Activated naive CD4-positive, alpha-beta T cell treated with anti-CD3 and anti-CD28 coated beads for 36 hours (primary cell): ENCODE measurements at regions not wholly inside any gene's neighbourhood (a gene's known extent, or its start where the extent isn't known, plus 50 kb on each side); places are given as distances from the start of the nearest gene placed in this dataset.

Experiments used
- CTCF ChIA-PET: fragments of 350-600 bp; sonication (Branson Sonifier 250); formaldehyde crosslinking; loops from one replicate; lab custom pipeline; 2021; ENCODE audit warnings: antibody characterized with exemption; lab: Charles Lee
- DNase-seq: peaks from one replicate; pipeline ENCODE4 v3.0.0-alpha.2; 2020
- H3K27ac Mint-ChIP-seq: one replicate; pipeline ENCODE4 v1.8.0; 2021; ENCODE audit warnings: mild to moderate bottlenecking, mixed read lengths
- H3K27me3 Mint-ChIP-seq: one replicate; pipeline ENCODE4 v1.8.0; 2021; ENCODE audit warnings: low read depth, mixed read lengths
- H3K36me3 Mint-ChIP-seq: one replicate; pipeline ENCODE4 v1.8.0; 2021; ENCODE audit warnings: low read depth, mixed read lengths
- H3K4me1 Mint-ChIP-seq: one replicate; pipeline ENCODE4 v1.8.0; 2021; ENCODE audit warnings: low read depth, mixed read lengths
- H3K4me3 Mint-ChIP-seq: one replicate; pipeline ENCODE4 v1.8.0; 2021; ENCODE audit warnings: mild to moderate bottlenecking, moderate library complexity, mixed read lengths
- H3K9me3 Mint-ChIP-seq: one replicate; pipeline ENCODE4 v1.8.0; 2021; ENCODE audit warnings: mixed read lengths
- intact Hi-C: fragments of 100-400 bp; cut with micrococcal nuclease; formaldehyde crosslinking; loops from one replicate; pipeline ENCODE4 v1.15.1; 2023

DNA sequence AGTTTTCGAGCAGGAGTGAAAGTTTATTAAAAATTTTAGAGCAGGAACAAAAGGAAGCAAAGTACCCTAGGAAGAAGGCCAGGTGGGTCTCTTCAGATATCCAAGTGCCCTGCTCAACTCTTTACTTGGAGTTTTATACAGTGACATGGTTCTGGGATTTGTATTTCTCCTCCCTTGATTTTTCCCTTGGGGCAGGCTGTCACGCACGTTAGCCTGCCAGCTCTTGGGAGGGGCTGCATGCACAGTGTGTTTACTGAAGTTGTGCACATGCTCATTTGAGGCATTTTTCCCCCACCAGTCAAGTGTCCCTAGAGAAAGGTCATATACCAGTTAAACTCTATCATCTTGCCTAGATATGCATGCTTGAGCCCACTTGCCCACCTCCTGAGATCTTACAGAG, 102.5 kb upstream of the GABRA2 start:
- Mint-ChIP-seq H3K27me3 (no peaks in the 10 kb centered on the region), H3K36me3 (no peaks in the 10 kb centered on the region), H3K27ac (no peak overlapping the region), H3K4me1 (no peaks in the 10 kb centered on the region), H3K9me3 (peaks cover 3% of the 10 kb centered on the region), H3K4me3 (no peak overlapping the region)
- no peak for DNase-seq
- intact Hi-C loops = loop anchor here (10.0 kb wide), 1 partner anchor 62 kb away; no protein-coding TSS in a partner anchor
- CTCF ChIA-PET = no interaction called here

DNA sequence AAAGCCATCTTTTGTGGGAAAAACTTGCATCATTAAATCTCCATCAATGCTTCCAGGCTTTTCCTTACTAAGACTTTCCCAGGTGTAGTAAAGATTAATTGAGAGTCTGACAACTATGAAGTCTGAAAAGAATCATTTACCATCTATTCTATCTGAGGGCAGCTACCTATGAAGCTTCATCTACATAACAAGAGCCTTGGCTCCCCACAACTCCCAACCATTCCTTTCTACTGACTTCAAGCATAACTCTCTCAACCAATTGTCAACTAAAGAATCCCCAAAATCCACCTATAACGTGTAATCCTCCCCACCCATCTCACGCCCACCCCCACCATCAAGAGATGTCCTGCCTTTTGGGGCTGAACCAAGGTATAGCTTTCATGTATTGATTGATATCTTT, 101.5 kb upstream of the GABRA2 start:
- DNase-seq = no peak
- H3K36me3 Mint-ChIP-seq = no peaks in the 10 kb centered on the region
- peaks cover 3% of the 10 kb centered on the region for H3K9me3 Mint-ChIP-seq
- H3K27me3 Mint-ChIP-seq = no peaks in the 10 kb centered on the region
- no peak overlapping the region for H3K4me3 Mint-ChIP-seq
- H3K27ac Mint-ChIP-seq = no peak overlapping the region
- intact Hi-C loops = loop anchor here (10.0 kb wide), 1 partner anchor 63 kb away; no protein-coding TSS in a partner anchor
- H3K4me1 Mint-ChIP-seq = no peaks in the 10 kb centered on the region
- CTCF ChIA-PET = no interaction called here

DNA sequence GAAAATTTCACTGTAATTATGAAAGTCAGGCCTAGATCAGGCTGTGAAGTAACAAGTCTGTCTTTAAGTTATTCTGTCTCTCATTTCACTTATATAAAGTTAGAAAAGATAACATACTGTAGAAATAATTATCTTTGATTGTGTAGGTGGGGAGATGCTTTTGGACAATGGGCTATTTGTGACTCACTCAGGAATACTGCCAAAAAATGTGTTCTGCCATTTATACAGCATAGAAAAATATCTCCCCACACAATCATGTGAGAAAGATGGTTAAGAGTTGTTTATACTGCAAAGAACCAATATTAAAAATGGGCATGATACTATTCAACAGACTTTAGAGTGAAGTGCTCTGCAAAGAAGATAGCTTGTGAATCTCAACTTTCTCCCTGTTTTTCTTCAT, 95.0 kb upstream of the GABRA2 start:
- Mint-ChIP-seq H3K36me3 (no peaks in the 10 kb centered on the region), H3K4me3 (no peak overlapping the region), H3K9me3 (no peaks in the 10 kb centered on the region), H3K4me1 (no peaks in the 10 kb centered on the region), H3K27ac (no peak overlapping the region), H3K27me3 (no peaks in the 10 kb centered on the region)
- CTCF ChIA-PET = no interaction called here
- intact Hi-C loops = no loop called here
- no peak for DNase-seq

DNA sequence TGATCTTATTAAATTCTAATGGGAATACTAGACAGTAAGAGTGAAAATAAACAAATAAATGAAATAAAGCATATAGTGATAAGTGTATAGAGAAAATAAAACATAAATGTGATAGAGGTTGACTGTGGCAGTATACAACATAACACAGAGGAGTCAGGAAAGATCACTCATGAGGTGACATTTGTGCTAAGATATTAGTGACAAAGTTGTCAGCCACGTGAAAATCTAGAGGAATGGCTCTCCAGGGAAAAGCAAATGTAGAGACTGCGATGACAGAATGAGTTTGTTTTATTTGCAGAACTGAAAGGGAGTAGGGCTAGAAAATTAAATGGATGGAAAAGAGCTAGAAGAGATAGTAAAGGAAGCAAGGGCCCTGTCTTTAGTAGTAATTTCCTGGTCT, 72.8 kb upstream of the GABRA2 start:
- CTCF ChIA-PET = no interaction called here
- intact Hi-C loops = no loop called here
- no peaks in the 10 kb centered on the region for H3K4me1 Mint-ChIP-seq
- H3K4me3 Mint-ChIP-seq = no peak overlapping the region
- no peak for DNase-seq
- H3K9me3 Mint-ChIP-seq = peaks cover 9% of the 10 kb centered on the region
- H3K27me3 Mint-ChIP-seq = no peaks in the 10 kb centered on the region
- H3K36me3 Mint-ChIP-seq = no peaks in the 10 kb centered on the region
- H3K27ac Mint-ChIP-seq = no peak overlapping the region

DNA sequence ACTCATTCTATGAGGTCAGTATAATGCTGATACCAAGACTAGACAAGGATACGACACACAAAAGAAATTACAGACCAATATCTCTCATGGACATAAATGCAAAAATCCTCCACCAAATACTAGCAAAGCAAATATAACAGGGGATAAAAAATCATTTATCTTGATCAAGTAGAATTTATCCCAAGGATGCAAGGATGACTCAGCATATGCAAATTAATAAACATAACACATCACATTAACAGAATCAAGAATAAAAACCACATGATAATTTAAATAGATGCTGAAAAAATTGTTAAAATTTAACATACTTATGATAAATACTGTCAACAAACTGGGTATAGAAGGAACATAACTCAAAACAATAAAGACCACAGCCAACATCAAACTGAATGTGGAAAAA, 69.4 kb upstream of the GABRA2 start:
- Mint-ChIP-seq H3K27me3 (no peaks in the 10 kb centered on the region), H3K4me1 (no peaks in the 10 kb centered on the region), H3K36me3 (no peaks in the 10 kb centered on the region), H3K4me3 (no peak overlapping the region), H3K9me3 (peaks cover 13% of the 10 kb centered on the region), H3K27ac (no peak overlapping the region)
- CTCF ChIA-PET = no interaction called here
- no peak for DNase-seq
- intact Hi-C loops = no loop called here

DNA sequence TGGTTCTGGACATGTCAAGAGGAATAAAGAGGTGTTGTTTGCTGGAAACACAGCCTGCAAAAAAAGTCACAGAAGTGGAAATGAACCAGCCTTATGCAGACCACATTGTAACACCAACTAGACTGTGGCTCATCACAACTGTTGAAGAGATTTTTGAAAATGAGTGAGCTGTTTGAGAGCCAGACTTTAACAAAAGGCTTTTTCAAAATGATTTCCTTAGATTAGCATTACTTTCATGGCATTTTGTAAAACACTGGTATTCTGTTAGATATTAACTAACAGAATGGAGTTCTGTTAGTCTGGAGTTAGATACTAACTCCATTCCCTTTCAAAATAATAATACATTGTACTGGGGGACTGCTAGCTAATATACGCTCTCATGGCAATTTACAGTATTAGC, 60.6 kb upstream of the GABRA2 start:
- H3K4me1 Mint-ChIP-seq = no peaks in the 10 kb centered on the region
- H3K27ac Mint-ChIP-seq = no peak overlapping the region
- H3K27me3 Mint-ChIP-seq = no peaks in the 10 kb centered on the region
- H3K4me3 Mint-ChIP-seq = no peak overlapping the region
- intact Hi-C loops = no loop called here
- no peak for DNase-seq
- peaks cover 8% of the 10 kb centered on the region for H3K9me3 Mint-ChIP-seq
- no peaks in the 10 kb centered on the region for H3K36me3 Mint-ChIP-seq
- CTCF ChIA-PET = interaction anchor here (0.6 kb wide), 1 partner anchor 55 kb away, joined by 3 read pairs; no protein-coding TSS in a partner anchor

DNA sequence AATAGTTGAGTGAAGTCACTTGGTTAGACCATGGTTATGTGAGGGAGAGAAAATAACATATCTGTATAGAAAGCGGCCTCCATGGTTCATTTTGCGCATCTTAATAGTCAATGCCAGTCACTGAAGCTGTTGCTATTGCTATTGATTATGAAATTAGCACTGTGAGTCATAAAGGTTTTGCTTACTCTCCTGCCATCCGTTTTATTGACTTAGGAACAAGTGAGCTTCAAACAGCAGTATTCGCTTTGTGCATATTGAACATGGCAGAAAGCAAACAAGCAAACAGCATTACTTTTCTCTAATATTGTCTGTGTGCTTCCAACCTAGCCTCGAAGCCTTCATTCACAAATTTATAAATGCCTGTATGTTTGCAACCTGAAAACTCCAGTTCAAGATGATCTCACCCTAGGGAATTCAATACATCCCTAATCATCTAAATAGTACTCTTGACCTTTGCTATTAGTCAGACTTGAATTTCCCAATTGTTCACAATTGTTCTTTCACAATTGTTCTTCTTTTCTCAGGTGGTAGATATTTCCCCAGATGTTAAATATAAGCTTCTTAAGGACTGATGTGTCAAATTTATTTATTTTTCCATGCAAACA, 55.9 kb upstream of the GABRA2 start:
- no peak for DNase-seq
- H3K27me3 Mint-ChIP-seq = no peaks in the 10 kb centered on the region
- no peak overlapping the region for H3K27ac Mint-ChIP-seq
- H3K9me3 Mint-ChIP-seq = peaks cover 3% of the 10 kb centered on the region
- no peak overlapping the region for H3K4me3 Mint-ChIP-seq
- intact Hi-C loops = no loop called here
- H3K36me3 Mint-ChIP-seq = no peaks in the 10 kb centered on the region
- CTCF ChIA-PET = no interaction called here
- H3K4me1 Mint-ChIP-seq = no peaks in the 10 kb centered on the region

DNA sequence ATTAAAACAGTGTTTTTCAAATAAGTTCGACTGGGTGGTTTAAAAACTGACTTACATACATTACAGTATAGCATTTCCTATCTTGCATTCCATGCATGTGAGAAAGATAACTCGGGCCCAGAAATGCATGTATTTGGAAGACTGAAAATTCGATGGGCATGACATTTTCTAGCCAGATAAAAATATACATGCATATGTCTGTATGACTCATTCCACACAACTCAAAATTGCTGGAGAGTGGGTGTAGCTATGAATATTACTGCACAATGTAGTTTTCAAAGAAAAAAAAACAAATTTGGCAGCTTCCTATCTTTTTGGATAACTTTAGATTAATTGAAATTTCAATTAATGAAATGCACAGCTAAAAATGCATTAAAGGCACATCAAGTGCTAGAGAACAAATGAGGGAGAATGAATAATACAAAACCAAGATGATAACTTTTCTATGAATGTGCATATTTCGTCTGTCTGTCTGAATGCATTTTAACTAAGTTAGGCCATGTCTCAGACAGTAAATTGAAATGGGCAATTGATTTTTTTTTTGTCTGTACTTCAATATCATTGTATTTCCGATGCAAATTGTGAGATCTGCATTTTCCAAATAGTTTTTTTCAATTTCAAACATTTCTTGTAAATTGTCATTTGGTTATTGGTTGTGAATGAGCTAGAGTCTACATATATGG, 54.5 kb upstream of the GABRA2 start:
- DNase-seq = no peak
- Mint-ChIP-seq H3K4me3 (no peak overlapping the region), H3K27ac (no peak overlapping the region), H3K36me3 (no peaks in the 10 kb centered on the region), H3K27me3 (no peaks in the 10 kb centered on the region), H3K4me1 (no peaks in the 10 kb centered on the region), H3K9me3 (peaks cover 3% of the 10 kb centered on the region)
- intact Hi-C loops = no loop called here
- CTCF ChIA-PET = no interaction called here

DNA sequence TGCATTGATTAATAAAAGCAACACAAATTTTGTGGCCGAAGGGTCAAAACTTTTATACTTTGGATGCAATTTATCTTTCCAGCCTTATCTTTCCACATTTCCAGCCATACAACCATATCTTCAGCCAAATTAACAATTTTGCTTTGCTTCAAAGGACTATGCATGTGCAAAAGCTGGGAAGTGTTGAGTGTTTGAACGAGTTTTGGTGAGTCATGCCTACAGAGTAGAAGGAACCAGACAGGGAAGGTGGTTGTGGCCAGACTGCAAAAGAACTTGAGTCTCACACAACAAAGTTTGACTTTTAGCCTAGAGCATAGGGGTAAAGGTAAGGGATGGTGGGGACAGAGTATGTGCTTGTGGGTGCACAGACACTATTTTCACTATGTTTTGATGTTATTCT, 53.0 kb upstream of the GABRA2 start:
- Mint-ChIP-seq H3K27ac (no peak overlapping the region), H3K27me3 (no peaks in the 10 kb centered on the region), H3K4me1 (no peaks in the 10 kb centered on the region), H3K36me3 (no peaks in the 10 kb centered on the region), H3K9me3 (peaks cover 8% of the 10 kb centered on the region), H3K4me3 (no peak overlapping the region)
- CTCF ChIA-PET = no interaction called here
- DNase-seq = no peak
- intact Hi-C loops = no loop called here

DNA sequence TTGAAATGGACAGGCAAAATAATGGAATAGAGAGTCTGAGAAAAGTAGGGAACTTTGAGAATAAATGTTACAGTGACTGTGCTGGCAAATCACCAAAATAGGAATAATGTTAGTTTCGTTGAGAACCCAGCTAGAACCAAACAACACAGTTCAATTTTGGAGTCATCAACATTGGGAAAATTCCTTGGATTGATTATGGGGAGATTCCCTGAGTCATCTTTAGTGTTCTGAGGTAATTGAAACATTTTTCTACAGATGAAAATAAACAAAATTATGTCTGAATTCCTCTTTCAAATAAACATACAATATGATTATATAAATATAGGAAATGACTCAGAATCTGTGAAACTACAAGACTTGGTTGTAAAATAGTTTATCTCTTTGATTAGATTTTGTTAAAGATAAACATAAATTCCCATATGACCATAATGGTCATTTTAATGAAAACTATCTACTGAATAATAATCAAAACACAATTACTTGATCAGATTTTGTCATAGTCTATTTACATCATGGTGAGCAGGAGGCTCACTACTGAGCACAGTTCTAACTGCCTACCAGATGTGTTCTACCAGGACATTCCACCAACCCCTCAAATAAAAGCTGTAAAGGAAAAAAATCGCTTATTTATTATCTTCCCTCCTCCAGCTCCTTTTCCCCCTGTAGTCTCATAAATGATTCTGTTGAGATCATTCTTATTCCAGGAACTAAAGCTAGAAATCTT, 51.4 kb upstream of the GABRA2 start:
- H3K36me3 Mint-ChIP-seq = no peaks in the 10 kb centered on the region
- intact Hi-C loops = no loop called here
- H3K27ac Mint-ChIP-seq = no peak overlapping the region
- CTCF ChIA-PET = no interaction called here
- no peak for DNase-seq
- no peaks in the 10 kb centered on the region for H3K4me1 Mint-ChIP-seq
- no peaks in the 10 kb centered on the region for H3K27me3 Mint-ChIP-seq
- H3K9me3 Mint-ChIP-seq = peaks cover 13% of the 10 kb centered on the region
- H3K4me3 Mint-ChIP-seq = no peak overlapping the region
